Epithelial cell of proximal tubule (primary cell): ENCODE measurements at regions not wholly inside any gene's neighbourhood (a gene's known extent, or its start where the extent isn't known, plus 50 kb on each side); places are given as distances from the start of the nearest gene placed in this dataset.

ENCODE experiments used
- DNase-seq: peaks from one replicate; pipeline ENCODE4 v3.0.0-alpha.2; 2011; ENCODE audit warnings: low read depth
- H3K4me3 ChIP-seq: 2 replicates; pipeline ENCODE4 v1.5.1; 2011; ENCODE audit warnings: low read depth, mild to moderate bottlenecking, low read length
- TF ChIP-seq, protein P1 (sequence below): conservative IDR thresholded peaks from 2 replicates; pipeline ENCODE4 v1.5.1; 2012; ENCODE audit warnings: low read depth, mild to moderate bottlenecking, low read length

- TF ChIP-seq, protein P1, sequence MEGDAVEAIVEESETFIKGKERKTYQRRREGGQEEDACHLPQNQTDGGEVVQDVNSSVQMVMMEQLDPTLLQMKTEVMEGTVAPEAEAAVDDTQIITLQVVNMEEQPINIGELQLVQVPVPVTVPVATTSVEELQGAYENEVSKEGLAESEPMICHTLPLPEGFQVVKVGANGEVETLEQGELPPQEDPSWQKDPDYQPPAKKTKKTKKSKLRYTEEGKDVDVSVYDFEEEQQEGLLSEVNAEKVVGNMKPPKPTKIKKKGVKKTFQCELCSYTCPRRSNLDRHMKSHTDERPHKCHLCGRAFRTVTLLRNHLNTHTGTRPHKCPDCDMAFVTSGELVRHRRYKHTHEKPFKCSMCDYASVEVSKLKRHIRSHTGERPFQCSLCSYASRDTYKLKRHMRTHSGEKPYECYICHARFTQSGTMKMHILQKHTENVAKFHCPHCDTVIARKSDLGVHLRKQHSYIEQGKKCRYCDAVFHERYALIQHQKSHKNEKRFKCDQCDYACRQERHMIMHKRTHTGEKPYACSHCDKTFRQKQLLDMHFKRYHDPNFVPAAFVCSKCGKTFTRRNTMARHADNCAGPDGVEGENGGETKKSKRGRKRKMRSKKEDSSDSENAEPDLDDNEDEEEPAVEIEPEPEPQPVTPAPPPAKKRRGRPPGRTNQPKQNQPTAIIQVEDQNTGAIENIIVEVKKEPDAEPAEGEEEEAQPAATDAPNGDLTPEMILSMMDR, result no peak
- no peak overlapping the region for H3K4me3 ChIP-seq
- DNase-seq, result no peak
Observed at GRCh38 chr10:33760056-33760943, 425.8 kb upstream of the NRP1 start.

DNA sequence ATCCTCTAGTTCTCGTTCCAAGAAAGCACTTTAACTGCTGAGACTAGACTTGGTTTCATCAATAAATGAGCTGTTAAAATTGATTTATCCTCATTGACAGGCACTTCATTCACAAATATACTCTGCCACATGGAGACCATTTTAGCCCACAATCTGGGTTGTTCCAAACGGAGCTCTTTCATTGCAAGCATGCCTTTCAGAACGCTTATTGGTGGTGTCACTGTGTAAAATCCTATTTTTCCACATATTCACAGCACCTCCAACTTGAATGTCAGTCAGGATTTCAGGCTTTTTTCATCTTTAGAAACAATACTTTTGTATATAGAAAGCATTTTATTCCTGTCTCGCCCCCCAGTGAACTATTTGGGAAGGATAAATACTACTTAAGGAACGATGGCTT, 424.7 kb upstream of the NRP1 start:
- H3K4me3 ChIP-seq, result no peak overlapping the region
- TF ChIP-seq, protein P1, result no peak
- DNase-seq, result no peak

DNA sequence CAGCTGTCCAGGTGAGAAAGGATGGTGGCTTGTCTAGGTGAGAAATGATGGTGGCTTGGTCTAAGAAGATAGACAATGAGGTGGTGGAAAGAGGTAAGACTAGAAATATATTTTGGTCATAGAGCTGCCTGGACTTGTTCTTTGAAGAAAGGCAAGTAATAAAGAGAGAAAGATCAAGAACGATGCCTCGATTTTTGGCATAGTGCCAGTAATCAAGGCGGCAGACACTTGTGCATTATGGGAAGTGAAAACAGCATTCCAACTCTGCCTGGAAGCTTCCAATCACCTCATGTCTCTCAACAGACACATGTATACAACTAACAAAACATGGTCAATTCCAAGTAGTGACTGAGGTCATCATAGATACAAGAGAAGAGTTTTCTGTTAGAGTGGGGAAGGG, 423.8 kb upstream of the NRP1 start:
- DNase-seq, result no peak
- TF ChIP-seq, protein P1, result no peak
- H3K4me3 ChIP-seq, result no peak overlapping the region

- TF ChIP-seq, protein P1, result no peak
- no peak for DNase-seq
- H3K4me3 ChIP-seq, result no peak overlapping the region
Observed at GRCh38 chr10:33754052-33754451, 419.6 kb upstream of the NRP1 start.

DNA sequence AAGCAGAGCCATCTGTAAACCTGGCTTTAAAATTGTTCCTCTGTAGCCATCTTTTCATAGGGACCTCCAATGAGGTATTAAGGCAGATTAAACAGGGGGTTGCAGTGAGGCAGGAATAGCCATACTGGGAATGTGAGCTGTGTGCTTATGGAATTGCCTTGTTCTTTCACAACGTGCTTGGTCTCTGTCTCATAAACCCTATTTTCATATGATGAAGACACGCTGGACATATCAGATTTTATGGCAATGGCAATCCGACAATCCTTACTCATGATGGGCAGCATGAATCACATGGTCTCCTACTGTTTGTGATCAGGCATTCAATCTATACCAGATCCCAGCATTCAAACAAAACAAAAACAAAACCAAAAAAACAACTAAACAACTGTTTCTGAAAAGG, 418.9 kb upstream of the NRP1 start:
- no peak for DNase-seq
- TF ChIP-seq, protein P1, result no peak

GRCh38 chr10:33749790-33750189, 415.3 kb upstream of the NRP1 start:
- no peak for DNase-seq
- TF ChIP-seq, protein P1, result no peak
- H3K4me3 ChIP-seq, result no peak overlapping the region

More for the DNA sequence above, 418.9 kb upstream of the NRP1 start:
- no peak overlapping the region for H3K4me3 ChIP-seq
